ENCODE measurements at regions not wholly inside any gene's neighbourhood (a gene's known extent, or its start where the extent isn't known, plus 50 kb on each side); places are given as distances from the start of the nearest gene placed in this dataset.

DNA sequence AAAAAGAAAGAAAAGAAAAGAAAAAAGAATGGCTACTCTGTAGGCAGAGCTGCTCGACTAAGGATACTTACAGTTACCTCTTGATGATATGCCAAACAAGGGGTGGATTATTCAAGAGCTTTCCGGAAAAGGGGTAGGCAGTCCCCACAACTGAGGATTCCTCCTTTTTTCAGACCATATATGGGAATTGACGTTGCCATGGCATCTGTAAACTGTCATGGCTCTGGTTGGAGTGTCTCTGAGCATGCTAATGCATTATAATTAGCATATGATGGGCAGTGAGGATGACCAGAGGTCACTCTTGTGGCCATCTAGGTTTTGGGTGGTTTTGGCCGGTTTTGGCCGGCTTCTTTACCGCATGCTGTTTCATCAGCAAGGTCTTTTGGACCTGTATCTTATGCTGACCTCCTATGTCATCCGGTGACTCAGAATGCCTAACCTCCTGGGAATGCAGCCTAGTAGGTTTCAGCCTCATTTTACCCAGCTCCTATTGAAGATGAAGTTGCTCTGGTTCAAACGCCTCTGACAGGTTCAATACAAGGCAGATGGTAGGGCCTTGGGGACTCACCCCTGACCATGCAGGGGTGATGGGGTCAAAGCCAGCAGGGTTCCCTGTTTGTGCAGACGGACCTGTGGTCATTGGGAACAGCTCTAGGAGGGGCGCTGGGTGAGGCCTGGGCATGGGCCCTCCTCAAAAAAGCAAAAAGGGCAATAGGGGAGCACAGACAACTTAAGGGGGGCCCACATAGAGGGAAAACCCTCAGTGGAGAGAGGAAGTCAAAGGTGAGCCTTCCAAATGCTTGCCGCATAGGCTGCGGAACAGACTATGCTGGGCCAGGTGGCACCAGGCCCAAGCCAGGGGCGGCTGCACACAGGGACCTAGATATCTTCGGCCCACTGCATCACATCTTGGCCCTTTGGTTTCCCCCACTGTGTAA lies 251.2 kb upstream of the RAB6C start:
- CTCF ChIA-PET = no interaction called here
- intact Hi-C loops (cut with micrococcal nuclease) = no loop called here
- BruUV-seq (replicated peaks) = no TSS peak

DNA sequence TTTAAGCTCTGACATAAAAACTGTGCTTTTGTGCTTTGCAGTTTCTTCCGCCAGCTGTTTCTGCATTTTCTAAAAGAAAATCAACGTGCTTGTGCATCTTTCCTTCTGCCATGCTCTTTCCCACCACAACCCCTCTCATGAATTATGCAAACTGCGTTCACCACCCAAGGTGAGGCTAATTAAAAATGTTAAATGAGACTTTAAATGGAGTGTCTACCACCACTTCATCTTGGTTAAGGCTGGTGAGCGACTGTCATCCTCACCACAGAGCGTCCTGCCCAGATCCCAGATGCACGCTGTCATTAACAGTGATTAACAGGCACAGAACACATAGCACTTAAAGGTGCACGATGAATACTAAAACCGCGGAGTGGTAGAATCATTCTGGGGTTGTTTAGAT lies 250.5 kb upstream of the RAB6C start:
- ChIA-PET POLR2A (no interaction called here), CTCF (no interaction called here)
- peaks cover 2% of the 10 kb centered on the region for H3K9me3 ChIP-seq (replicated peaks; ENCODE audit: control insufficient read depth, insufficient read depth, low read length)
- DNase-seq (ENCODE audit: low read depth, low spot score) (no peak), FAIRE-seq (no peak)
- H3K4me1 ChIP-seq (ENCODE audit: control insufficient read depth, extremely low read depth, insufficient read depth, low read length) = no peaks in the 10 kb centered on the region
- TF ChIP-seq POLR2A (IDR thresholded peaks at IDR 0.05; ENCODE audit: low read depth, low read length) (no peak), MYC (IDR thresholded peaks at IDR 0.05; ENCODE audit: low read depth, low read length) (no peak), GATA2 (IDR thresholded peaks at IDR 0.05; ENCODE audit: insufficient read depth, insufficient read length, low read depth, low read length) (no peak)
- TF ChIP-seq, protein P1, sequence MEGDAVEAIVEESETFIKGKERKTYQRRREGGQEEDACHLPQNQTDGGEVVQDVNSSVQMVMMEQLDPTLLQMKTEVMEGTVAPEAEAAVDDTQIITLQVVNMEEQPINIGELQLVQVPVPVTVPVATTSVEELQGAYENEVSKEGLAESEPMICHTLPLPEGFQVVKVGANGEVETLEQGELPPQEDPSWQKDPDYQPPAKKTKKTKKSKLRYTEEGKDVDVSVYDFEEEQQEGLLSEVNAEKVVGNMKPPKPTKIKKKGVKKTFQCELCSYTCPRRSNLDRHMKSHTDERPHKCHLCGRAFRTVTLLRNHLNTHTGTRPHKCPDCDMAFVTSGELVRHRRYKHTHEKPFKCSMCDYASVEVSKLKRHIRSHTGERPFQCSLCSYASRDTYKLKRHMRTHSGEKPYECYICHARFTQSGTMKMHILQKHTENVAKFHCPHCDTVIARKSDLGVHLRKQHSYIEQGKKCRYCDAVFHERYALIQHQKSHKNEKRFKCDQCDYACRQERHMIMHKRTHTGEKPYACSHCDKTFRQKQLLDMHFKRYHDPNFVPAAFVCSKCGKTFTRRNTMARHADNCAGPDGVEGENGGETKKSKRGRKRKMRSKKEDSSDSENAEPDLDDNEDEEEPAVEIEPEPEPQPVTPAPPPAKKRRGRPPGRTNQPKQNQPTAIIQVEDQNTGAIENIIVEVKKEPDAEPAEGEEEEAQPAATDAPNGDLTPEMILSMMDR (IDR thresholded peaks at IDR 0.05; ENCODE audit: extremely low read depth in 1 of 2, insufficient read depth in 1 of 2, low read depth in 1 of 2, low read length in 2 of 2) = no peak
- H3K9me1 ChIP-seq (replicated peaks; ENCODE audit: control insufficient read depth, extremely low read depth, insufficient read depth, low read length) = no peaks in the 10 kb centered on the region
- BruUV-seq (replicated peaks) = no TSS peak
- H3K9ac ChIP-seq (replicated peaks; ENCODE audit: extremely low read depth, insufficient read depth, low read length) = no peak overlapping the region
- H3K36me3 ChIP-seq (ENCODE audit: control insufficient read depth in 2 of 2, extremely low read depth in 1 of 2, insufficient read depth in 2 of 2, low read length in 2 of 2) = no peaks in the 10 kb centered on the region
- H3K4me2 ChIP-seq (ENCODE audit: insufficient read depth, low read length) = no peak overlapping the region
- intact Hi-C loops (cut with micrococcal nuclease) (no loop called here), dilution Hi-C loops (cut with MboI; ENCODE audit: extremely low pct_ligation_motif_present, low sequenced_read_pairs) (no loop called here)
- H4K20me1 ChIP-seq (replicated peaks; ENCODE audit: control insufficient read depth, extremely low read depth, insufficient read depth, low read length) = no peaks in the 10 kb centered on the region
- H2AFZ ChIP-seq (ENCODE audit: low read depth, low read length) = no peak overlapping the region
- H3K27me3 ChIP-seq (ENCODE audit: control insufficient read depth in 2 of 2, insufficient read depth in 2 of 2, low read length in 2 of 2) = no peaks in the 10 kb centered on the region
- H3K27ac ChIP-seq (ENCODE audit: insufficient read depth, low read depth, low read length) = no peak overlapping the region
- H3K79me2 ChIP-seq (ENCODE audit: control insufficient read depth, insufficient read depth, low read length) = no peaks in the 10 kb centered on the region
- no peak overlapping the region for H3K4me3 ChIP-seq (replicated peaks in 1 of 3; ENCODE audit: insufficient read depth in 1 of 3, low read depth in 1 of 3, low read length in 3 of 3)

More for the DNA sequence above, 251.2 kb upstream of the RAB6C start:
- TF ChIP-seq, protein P2, sequence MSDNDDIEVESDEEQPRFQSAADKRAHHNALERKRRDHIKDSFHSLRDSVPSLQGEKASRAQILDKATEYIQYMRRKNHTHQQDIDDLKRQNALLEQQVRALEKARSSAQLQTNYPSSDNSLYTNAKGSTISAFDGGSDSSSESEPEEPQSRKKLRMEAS (IDR thresholded peaks at IDR 0.05; ENCODE audit: insufficient read depth, insufficient read length) = no peak
- DNase-seq (ENCODE audit: low read depth, low spot score) (no peak), FAIRE-seq (no peak)
- H3K79me2 ChIP-seq (ENCODE audit: control insufficient read depth, insufficient read depth, low read length) = no peaks in the 10 kb centered on the region
- H3K36me3 ChIP-seq (ENCODE audit: control insufficient read depth in 2 of 2, extremely low read depth in 1 of 2, insufficient read depth in 2 of 2, low read length in 2 of 2) = no peaks in the 10 kb centered on the region
- no peak overlapping the region for H2AFZ ChIP-seq (ENCODE audit: low read depth, low read length)
- H3K4me3 ChIP-seq (replicated peaks in 1 of 3; ENCODE audit: insufficient read depth in 1 of 3, low read depth in 1 of 3, low read length in 3 of 3) = no peak overlapping the region
- H3K27me3 ChIP-seq (ENCODE audit: control insufficient read depth in 2 of 2, insufficient read depth in 2 of 2, low read length in 2 of 2) = no peaks in the 10 kb centered on the region
- no peak overlapping the region for H3K4me2 ChIP-seq (ENCODE audit: insufficient read depth, low read length)
- H3K9me3 ChIP-seq (replicated peaks; ENCODE audit: control insufficient read depth, insufficient read depth, low read length) = peaks cover 2% of the 10 kb centered on the region
- POLR2A ChIA-PET = no interaction called here
- H3K9me1 ChIP-seq (replicated peaks; ENCODE audit: control insufficient read depth, extremely low read depth, insufficient read depth, low read length) = no peaks in the 10 kb centered on the region
- dilution Hi-C loops (cut with MboI; ENCODE audit: extremely low pct_ligation_motif_present, low sequenced_read_pairs) = no loop called here
- no peaks in the 10 kb centered on the region for H4K20me1 ChIP-seq (replicated peaks; ENCODE audit: control insufficient read depth, extremely low read depth, insufficient read depth, low read length)
- H3K9ac ChIP-seq (replicated peaks; ENCODE audit: extremely low read depth, insufficient read depth, low read length) = no peak overlapping the region
- H3K4me1 ChIP-seq (ENCODE audit: control insufficient read depth, extremely low read depth, insufficient read depth, low read length) = no peaks in the 10 kb centered on the region
- no peak overlapping the region for H3K27ac ChIP-seq (ENCODE audit: insufficient read depth, low read depth, low read length)
